T-cell (primary cell): ENCODE measurements at regions not wholly inside any gene's neighbourhood (a gene's known extent, or its start where the extent isn't known, plus 50 kb on each side); places are given as distances from the start of the nearest gene placed in this dataset.

Source experiments
- ATAC-seq, 4 experiments: fragments of 200-7000 bp in 3 of 4; fragments of 150-1000 bp in 1 of 4; cut with Tn5 transposase; replicated peaks in 1 of 4; 1 replicate in 3 of 4; 2 replicates in 1 of 4; pipeline ENCODE4 v1.10.0; 2021; ENCODE audit warnings: moderate library complexity in 3 of 4, mild to moderate bottlenecking in 2 of 4, moderate number of reproducible peaks in 1 of 4
- CTCF ChIA-PET, 2 donors: fragments of 300-600 bp; sonication (Branson Sonifier 250); formaldehyde crosslinking; loops; one replicate each; lab custom pipeline; 2022; ENCODE audit warnings: antibody characterized with exemption in 2 of 2; lab: Charles Lee
- POLR2A ChIA-PET, 2 donors: fragments of 300-600 bp; sonication (Branson Sonifier 250); formaldehyde crosslinking; loops; one replicate each; lab custom pipeline; 2022; ENCODE audit warnings: antibody characterized with exemption in 2 of 2; lab: Charles Lee
- DNase-seq, 35 experiments: peaks; one replicate each; pipeline versions ENCODE4 v3.0.0 to v3.0.0-alpha.2; 2013 to 2023
- H3K27ac ChIP-seq: one replicate; pipeline ENCODE4 v1.5.1; 2013; ENCODE audit warnings: low read length
- H3K27me3 ChIP-seq, 2 experiments: replicated peaks in 1 of 2; 1 replicate in 1 of 2; 2 replicates in 1 of 2; pipeline versions ENCODE4 v1.6.1 to v1.7.0; 2013; ENCODE audit warnings: low read length in 1 of 2, mixed read lengths in 1 of 2; ENCODE audit not compliant: control insufficient read depth in 2 of 2, insufficient read depth in 2 of 2; ENCODE audit errors: extremely low read depth in 1 of 2
- H3K36me3 ChIP-seq, 2 donors: 1 replicate in 1 of 2; 2 replicates in 1 of 2; pipeline versions ENCODE4 v1.6.1 to v1.7.0; 2013; ENCODE audit warnings: low read length in 1 of 2; ENCODE audit not compliant: control insufficient read depth in 2 of 2, insufficient read depth in 1 of 2; ENCODE audit errors: extremely low read depth in 1 of 2
- H3K4me1 ChIP-seq, 2 experiments: 1 replicate in 1 of 2; 2 replicates in 1 of 2; pipeline versions ENCODE4 v1.6.1 to v1.7.0; 2013; ENCODE audit warnings: low read length in 2 of 2, mixed read lengths in 1 of 2; ENCODE audit not compliant: insufficient read depth in 2 of 2, control insufficient read depth in 1 of 2; ENCODE audit errors: extremely low read depth in 1 of 2
- H3K4me3 ChIP-seq, 2 donors: 1 replicate in 1 of 2; 2 replicates in 1 of 2; pipeline versions ENCODE4 v1.5.1 to v1.7.0; 2013; ENCODE audit warnings: mild to moderate bottlenecking in 2 of 2, low read length in 1 of 2, moderate library complexity in 1 of 2; ENCODE audit not compliant: control insufficient read depth in 1 of 2; ENCODE audit errors: extremely low read depth in 1 of 2
- H3K9me3 ChIP-seq: 2 replicates; pipeline ENCODE4 v1.7.0; 2013
- H3K27ac Mint-ChIP-seq, 2 donors: one replicate each; pipeline ENCODE4 v1.8.0; 2020 to 2021; ENCODE audit warnings: mild to moderate bottlenecking in 2 of 2, mixed read lengths in 2 of 2
- H3K27me3 Mint-ChIP-seq, 2 donors: one replicate each; pipeline ENCODE4 v1.8.0; 2021 to 2022; ENCODE audit warnings: mixed read lengths in 2 of 2
- H3K36me3 Mint-ChIP-seq: one replicate; pipeline ENCODE4 v1.8.0; 2021; ENCODE audit warnings: mixed read lengths
- H3K4me1 Mint-ChIP-seq, 3 donors: one replicate each; pipeline ENCODE4 v1.8.0; 2020 to 2022; ENCODE audit warnings: mixed read lengths in 3 of 3, mild to moderate bottlenecking in 1 of 3
- H3K4me3 Mint-ChIP-seq, 3 donors: one replicate each; pipeline ENCODE4 v1.8.0; 2020 to 2022; ENCODE audit warnings: mild to moderate bottlenecking in 3 of 3, mixed read lengths in 3 of 3, moderate library complexity in 3 of 3
- H3K9me3 Mint-ChIP-seq, 3 donors: one replicate each; pipeline ENCODE4 v1.8.0; 2020 to 2022; ENCODE audit warnings: mixed read lengths in 3 of 3
- WGBS: methylation state at CpG from one replicate; pipeline ENCODE4 v1.1.5; 2013; ENCODE audit warnings: missing lambda C conversion rate; ENCODE audit not compliant: insufficient coverage; 5-methylcytosine and 5-hydroxymethylcytosine counted together

GRCh38 chr7:81029511-81029910, 110.7 kb upstream of the SEMA3C start:
- Histone ChIP-seq H3K4me1 (no peaks in the 10 kb centered on the region), H3K27me3 (no peaks in the 10 kb centered on the region), H3K4me3 (no peak overlapping the region), H3K36me3 (no peaks in the 10 kb centered on the region), H3K9me3 (no peaks in the 10 kb centered on the region), H3K27ac (no peak overlapping the region)
- Mint-ChIP-seq H3K4me3 (no peak overlapping the region), H3K4me1 (no peaks in the 10 kb centered on the region), H3K9me3 (peaks cover 5 to 9% (median 9%) of the 10 kb centered on the region in 3 donors), H3K27me3 (no peaks in the 10 kb centered on the region), H3K27ac (no peak overlapping the region), H3K36me3 (no peaks in the 10 kb centered on the region)
- ATAC-seq (no peak), DNase-seq (no peak)
- ChIA-PET CTCF (no interaction called here), POLR2A (no interaction called here)
- WGBS = no CpG with 5 or more reads among the region's 3 CpGs

DNA sequence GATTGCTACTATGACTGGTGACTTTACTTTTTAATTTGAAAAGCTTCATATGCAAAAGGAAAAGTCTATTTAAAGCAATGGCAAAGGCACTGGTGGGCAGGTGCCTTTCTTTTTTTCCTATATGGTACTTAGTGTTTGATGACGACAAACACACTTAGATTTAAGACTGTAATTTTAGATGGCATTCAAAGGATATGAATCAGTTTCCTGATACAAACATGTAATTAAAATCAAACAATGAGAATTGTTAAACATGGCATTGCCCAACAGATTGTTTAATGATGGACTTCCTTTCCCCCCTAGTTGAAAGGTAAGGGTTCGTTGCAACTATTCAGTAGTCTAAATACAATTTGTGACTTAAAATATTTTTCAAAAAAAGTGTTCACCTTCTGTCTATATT, 106.5 kb upstream of the SEMA3C start:
- Histone ChIP-seq H3K27me3 (no peaks in the 10 kb centered on the region), H3K9me3 (no peaks in the 10 kb centered on the region), H3K27ac (no peak overlapping the region), H3K4me3 (no peak overlapping the region), H3K36me3 (no peaks in the 10 kb centered on the region), H3K4me1 (no peaks in the 10 kb centered on the region)
- Mint-ChIP-seq H3K4me3 (no peak overlapping the region), H3K4me1 (no peaks in the 10 kb centered on the region), H3K9me3 (peaks cover 5 to 14% (median 8%) of the 10 kb centered on the region in 3 donors), H3K36me3 (no peaks in the 10 kb centered on the region), H3K27me3 (no peaks in the 10 kb centered on the region), H3K27ac (no peak overlapping the region)
- no CpG with 5 or more reads among the region's 2 CpGs for WGBS
- CTCF ChIA-PET = no interaction called here
- no peak for DNase-seq
- POLR2A ChIA-PET = no interaction called here
- ATAC-seq = no peak

- Histone ChIP-seq H3K36me3 (no peaks in the 10 kb centered on the region), H3K9me3 (no peaks in the 10 kb centered on the region), H3K4me3 (no peak overlapping the region), H3K4me1 (no peaks in the 10 kb centered on the region), H3K27ac (no peak overlapping the region), H3K27me3 (no peaks in the 10 kb centered on the region)
- Mint-ChIP-seq H3K36me3 (no peaks in the 10 kb centered on the region), H3K27me3 (no peaks in the 10 kb centered on the region), H3K27ac (no peak overlapping the region), H3K4me3 (no peak overlapping the region), H3K9me3 (peaks cover 3 to 12% (median 7%) of the 10 kb centered on the region in 3 donors), H3K4me1 (no peaks in the 10 kb centered on the region)
- WGBS = no CpG with 5 or more reads among the region's 1 CpG
- DNase-seq (no peak), ATAC-seq (no peak)
- ChIA-PET CTCF (interaction anchor here in 1 of 2 donors (0.6 kb wide), 1 partner anchor 30 kb away, joined by 4 read pairs; no protein-coding TSS in a partner anchor), POLR2A (no interaction called here)
Observed at GRCh38 chr7:81014908-81015307, 96.1 kb upstream of the SEMA3C start.

DNA sequence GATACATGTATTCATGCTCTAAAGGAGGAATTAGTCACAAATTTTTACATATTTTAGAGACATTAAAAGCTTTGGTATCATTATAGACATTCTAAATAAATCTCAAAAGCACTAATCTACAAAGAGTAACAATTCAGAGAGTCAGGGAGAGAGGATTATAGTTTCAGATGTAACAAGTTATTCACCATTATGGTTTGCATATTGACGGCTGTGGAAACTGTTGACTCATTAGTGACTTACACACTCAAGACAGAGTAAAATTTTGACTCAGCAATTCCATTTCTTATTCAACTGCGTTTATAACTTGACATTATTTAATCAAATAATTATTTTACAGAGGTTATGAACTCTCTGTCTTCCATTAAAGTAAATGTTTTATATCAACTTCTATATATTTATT, 95.4 kb upstream of the SEMA3C start:
- Histone ChIP-seq H3K27me3 (no peaks in the 10 kb centered on the region), H3K4me1 (no peaks in the 10 kb centered on the region), H3K36me3 (no peaks in the 10 kb centered on the region), H3K27ac (no peak overlapping the region), H3K9me3 (no peaks in the 10 kb centered on the region), H3K4me3 (no peak overlapping the region)
- Mint-ChIP-seq H3K4me1 (no peaks in the 10 kb centered on the region), H3K27ac (no peak overlapping the region), H3K4me3 (no peak overlapping the region), H3K27me3 (no peaks in the 10 kb centered on the region), H3K9me3 (peaks cover 3 to 13% (median 7%) of the 10 kb centered on the region in 3 donors), H3K36me3 (no peaks in the 10 kb centered on the region)
- DNase-seq (no peak), ATAC-seq (no peak)
- WGBS = no CpG with 5 or more reads among the region's 2 CpGs
- CTCF ChIA-PET = no interaction called here
- POLR2A ChIA-PET = no interaction called here

DNA sequence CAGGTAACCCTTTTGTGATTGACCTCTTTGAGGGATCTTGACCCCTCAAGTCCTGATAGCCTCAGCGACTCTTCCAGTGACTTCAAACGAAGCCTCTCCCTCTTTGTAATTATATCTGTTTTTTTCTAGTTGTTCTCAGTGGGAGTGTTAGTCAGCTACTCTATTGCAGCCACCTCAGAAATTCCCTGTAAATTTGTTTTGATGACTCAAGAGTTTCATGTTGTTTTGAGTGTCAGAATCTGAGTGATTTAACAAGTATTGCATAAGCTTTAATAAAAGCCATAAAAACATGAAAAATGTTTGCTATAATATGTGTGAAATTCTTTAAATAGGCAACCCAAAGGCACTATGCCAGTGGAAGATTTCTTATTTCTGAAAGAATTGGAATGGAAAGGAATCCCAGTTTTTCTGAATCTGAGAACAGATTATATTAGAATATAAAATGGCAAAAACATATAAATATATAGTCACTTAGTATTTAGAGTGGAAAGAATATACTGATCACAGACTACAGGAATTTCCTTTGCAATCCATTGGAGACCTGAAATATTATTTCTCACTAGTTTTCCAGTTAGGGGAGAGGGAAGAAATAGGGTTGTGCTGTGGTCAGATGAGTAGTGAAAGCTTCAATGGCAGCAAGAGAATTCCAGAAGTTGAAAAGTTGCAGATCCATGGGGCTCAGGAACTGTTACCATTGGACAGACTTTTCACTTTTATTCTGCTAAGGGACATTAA, 94.4 kb upstream of the SEMA3C start:
- POLR2A ChIA-PET = no interaction called here
- no peaks in the 10 kb centered on the region for H3K4me1 Mint-ChIP-seq
- no peak for ATAC-seq

DNA sequence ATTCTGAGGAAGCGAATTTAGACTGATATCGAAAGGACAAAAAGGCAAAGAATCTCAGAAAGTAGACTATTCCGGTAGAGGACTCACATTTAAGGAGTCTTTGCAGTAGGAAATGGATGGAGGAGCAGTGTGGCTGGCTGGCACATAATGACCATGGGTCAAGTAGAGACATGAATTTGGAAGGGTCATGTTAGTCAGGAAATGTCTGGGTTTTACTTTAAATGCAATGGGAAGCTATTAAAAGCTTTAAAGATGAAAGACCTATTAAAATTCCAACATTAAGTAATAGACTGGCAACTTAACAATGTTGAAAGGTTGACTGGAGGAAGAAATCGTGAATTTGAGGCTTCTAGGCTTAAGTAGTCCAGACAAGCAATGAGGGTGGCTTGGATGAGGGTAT, 90.0 kb upstream of the SEMA3C start:
- 75% methylated on average over 3 of the region's 4 CpGs for WGBS
- CTCF ChIA-PET = no interaction called here
- no peak for ATAC-seq
- no peak overlapping the region for H3K27ac Mint-ChIP-seq
- no peaks in the 10 kb centered on the region for H3K36me3 ChIP-seq
- no peaks in the 10 kb centered on the region for H3K4me1 ChIP-seq
- DNase-seq = no peak
- H3K27ac ChIP-seq = no peak overlapping the region
- no peaks in the 10 kb centered on the region for H3K9me3 ChIP-seq
- H3K4me3 Mint-ChIP-seq = no peak overlapping the region
- H3K4me3 ChIP-seq = no peak overlapping the region
- POLR2A ChIA-PET = interaction anchor here in 1 of 2 donors (0.6 kb wide), 1 partner anchor 61 kb away, joined by 4 read pairs; no protein-coding TSS in a partner anchor
- H3K9me3 Mint-ChIP-seq = peaks cover 14 to 17% (median 15%) of the 10 kb centered on the region in 3 donors
- H3K4me1 Mint-ChIP-seq = no peaks in the 10 kb centered on the region
- no peaks in the 10 kb centered on the region for H3K36me3 Mint-ChIP-seq
- H3K27me3 Mint-ChIP-seq = no peaks in the 10 kb centered on the region
- H3K27me3 ChIP-seq = no peaks in the 10 kb centered on the region

More for the DNA sequence above, 94.4 kb upstream of the SEMA3C start:
- H3K36me3 ChIP-seq = no peaks in the 10 kb centered on the region
- H3K4me1 ChIP-seq = no peaks in the 10 kb centered on the region
- Mint-ChIP-seq H3K4me3 (no peak overlapping the region), H3K9me3 (peaks cover 3 to 17% (median 12%) of the 10 kb centered on the region in 3 donors), H3K27me3 (no peaks in the 10 kb centered on the region), H3K36me3 (no peaks in the 10 kb centered on the region), H3K27ac (no peak overlapping the region)
- no peak overlapping the region for H3K27ac ChIP-seq
- DNase-seq = no peak
- H3K4me3 ChIP-seq = no peak overlapping the region
- H3K9me3 ChIP-seq = no peaks in the 10 kb centered on the region
- WGBS = no CpG with 5 or more reads among the region's 2 CpGs
- CTCF ChIA-PET = no interaction called here
- H3K27me3 ChIP-seq = no peaks in the 10 kb centered on the region
